ENCODE measurements at regions not wholly inside any gene's neighbourhood (a gene's known extent, or its start where the extent isn't known, plus 50 kb on each side); places are given as distances from the start of the nearest gene placed in this dataset.

- TF ChIP-seq POLR2AphosphoS5 (IDR thresholded peaks at IDR 0.05; ENCODE audit: borderline replicate concordance, low read depth, low read length) (no peak), EZH2 (IDR thresholded peaks at IDR 0.05) (no peak)
These were observed 112.2 kb upstream of the ALDH1B1 start for GRCh38 chr9:38280251-38280800.

Data from SK-N-MC (cell line).